IMR-90 (cell line): ENCODE measurements at regions not wholly inside any gene's neighbourhood (a gene's known extent, or its start where the extent isn't known, plus 50 kb on each side); places are given as distances from the start of the nearest gene placed in this dataset.

Experiments used
- ATAC-seq: fragments of 200-7000 bp; cut with Tn5 transposase; 2 replicates; pipeline ENCODE4 v1.9.1; 2020; ENCODE audit warnings: low read depth, mild to moderate bottlenecking, moderate library complexity
- BruUV-seq: library from RNA; stranded (reverse); fragments of 400-500 nt; replicated peaks from 2 replicates; lab custom pipeline; 2021; lab: Mats Ljungman, UMichigan
- CTCF ChIA-PET: fragments of 300-600 bp; formaldehyde crosslinking; extraction: SDS; loops from one replicate; lab custom pipeline; 2021; ENCODE audit warnings: antibody characterized with exemption; lab: Yijun Ruan, JAX
- POLR2A ChIA-PET: fragments of 300-600 bp; sonication (Branson Sonifier 250); formaldehyde crosslinking; loops from one replicate; lab custom pipeline; 2022; ENCODE audit warnings: antibody characterized with exemption; ENCODE audit not compliant: unreplicated experiment; lab: Charles Lee
- DNase-seq: peaks from one replicate; pipeline ENCODE4 v3.0.0; 2013
- H2AFZ ChIP-seq: replicated peaks from 2 replicates; pipeline ENCODE3; 2013; ENCODE audit warnings: low read length, mild to moderate bottlenecking; ENCODE audit not compliant: poor library complexity
- H2AK5ac ChIP-seq: 2 replicates; pipeline ENCODE4 v1.6.1; 2013; ENCODE audit warnings: low read depth, low read length, inconsistent platforms
- H2AK9ac ChIP-seq: replicated peaks from 2 replicates; pipeline ENCODE3; 2013; ENCODE audit warnings: mild to moderate bottlenecking, low read depth, low read length, moderate library complexity; ENCODE audit not compliant: poor library complexity
- H2BK120ac ChIP-seq: 2 replicates; pipeline ENCODE4 v1.6.1; 2013; ENCODE audit warnings: low read depth, low read length, inconsistent platforms
- H2BK15ac ChIP-seq: 3 replicates; pipeline ENCODE4 v1.6.1; 2013; ENCODE audit warnings: low read depth, low read length, inconsistent platforms
- H2BK20ac ChIP-seq: 2 replicates; pipeline ENCODE4 v1.6.1; 2013; ENCODE audit warnings: low read depth, mild to moderate bottlenecking, inconsistent platforms, low read length, moderate library complexity
- H2BK5ac ChIP-seq: 2 replicates; pipeline ENCODE4 v1.6.1; 2013; ENCODE audit warnings: mild to moderate bottlenecking, low read depth, low read length, inconsistent platforms; ENCODE audit not compliant: poor library complexity, severe bottlenecking
- H3K14ac ChIP-seq: replicated peaks from 2 replicates; pipeline ENCODE4 v1.6.1; 2013; ENCODE audit warnings: low read depth, low read length, inconsistent platforms
- H3K18ac ChIP-seq: 2 replicates; pipeline ENCODE4 v1.6.1; 2013; ENCODE audit warnings: low read depth, low read length, control low read depth
- H3K23ac ChIP-seq: 2 replicates; pipeline ENCODE4 v1.6.1; 2013; ENCODE audit warnings: low read depth, low read length, inconsistent platforms
- H3K27ac ChIP-seq: 2 replicates; pipeline ENCODE4 v1.5.1; 2013; ENCODE audit warnings: mild to moderate bottlenecking, control low read depth, low read length; ENCODE audit not compliant: insufficient read depth
- H3K27me3 ChIP-seq: 2 replicates; pipeline ENCODE4 v1.6.1; 2013; ENCODE audit warnings: low read length; ENCODE audit not compliant: control insufficient read depth, insufficient read depth
- H3K36me3 ChIP-seq: 2 replicates; pipeline ENCODE4 v1.6.1; 2013; ENCODE audit warnings: low read length, mixed read lengths; ENCODE audit not compliant: control insufficient read depth, insufficient read depth
- H3K4ac ChIP-seq: 2 replicates; pipeline ENCODE4 v1.6.1; 2013; ENCODE audit warnings: low read depth, low read length, inconsistent platforms
- H3K4me1 ChIP-seq: 2 replicates; pipeline ENCODE4 v1.6.1; 2013; ENCODE audit warnings: low read length, mixed read lengths; ENCODE audit not compliant: control insufficient read depth, insufficient read depth
- H3K4me2 ChIP-seq: 2 replicates; pipeline ENCODE4 v1.6.1; 2013; ENCODE audit warnings: low read depth, mild to moderate bottlenecking, control low read depth, low read length, moderate library complexity
- H3K4me3 ChIP-seq: 2 replicates; pipeline ENCODE4 v1.5.1; 2013; ENCODE audit warnings: low read depth, mild to moderate bottlenecking, control low read depth, low read length, moderate library complexity; ENCODE audit not compliant: insufficient read depth
- H3K56ac ChIP-seq: 2 replicates; pipeline ENCODE4 v1.6.1; 2013; ENCODE audit warnings: low read length, inconsistent platforms; ENCODE audit not compliant: insufficient read depth; ENCODE audit errors: extremely low read depth
- H3K79me1 ChIP-seq, 2 experiments: 2 replicates each; pipeline ENCODE4 v1.6.1; 2013; ENCODE audit warnings: low read length in 2 of 2, inconsistent platforms in 1 of 2, low read depth in 1 of 2
- H3K9ac ChIP-seq: 2 replicates; pipeline ENCODE4 v1.6.1; 2013; ENCODE audit warnings: low read depth, low read length, control low read depth
- H3K9me1 ChIP-seq: 2 replicates; pipeline ENCODE4 v1.6.1; 2013; ENCODE audit warnings: low read length, inconsistent platforms; ENCODE audit not compliant: insufficient read depth
- H3K9me3 ChIP-seq: 2 replicates; pipeline ENCODE4 v1.6.1; 2013; ENCODE audit warnings: low read length; ENCODE audit not compliant: control insufficient read depth, insufficient read depth
- H4K20me1 ChIP-seq: 2 replicates; pipeline ENCODE4 v1.6.1; 2013; ENCODE audit warnings: low read length, inconsistent platforms; ENCODE audit not compliant: insufficient read depth
- H4K5ac ChIP-seq: 2 replicates; pipeline ENCODE4 v1.6.1; 2013; ENCODE audit warnings: mild to moderate bottlenecking, low read depth, low read length, control low read depth
- H4K8ac ChIP-seq, 2 experiments: 2 replicates each; pipeline ENCODE4 v1.6.1; 2013; ENCODE audit warnings: low read depth in 2 of 2, low read length in 2 of 2, control low read depth in 1 of 2, inconsistent platforms in 1 of 2
- H4K91ac ChIP-seq: 2 replicates; pipeline ENCODE4 v1.6.1; 2013; ENCODE audit warnings: low read depth, low read length, inconsistent platforms; ENCODE audit not compliant: insufficient read depth
- CEBPB ChIP-seq: IDR thresholded peaks from 2 replicates; pipeline ENCODE4 v1.6.1; 2012; ENCODE audit warnings: low read depth, low read length, improper control_type of control experiment
- FOS ChIP-seq: fragments of 150-350 bp; IDR thresholded peaks from 2 replicates; pipeline ENCODE4 v1.6.1; 2016; ENCODE audit warnings: low read depth, low read length
- MXI1 ChIP-seq: IDR thresholded peaks from 2 replicates; pipeline ENCODE4 v1.6.1; 2012; ENCODE audit warnings: low read depth, mild to moderate bottlenecking, low read length, moderate library complexity, borderline replicate concordance
- RAD21 ChIP-seq: IDR thresholded peaks from 2 replicates; pipeline ENCODE4 v1.6.1; 2012; ENCODE audit warnings: low read length, improper control_type of control experiment
- RCOR1 ChIP-seq: IDR thresholded peaks from 2 replicates; pipeline ENCODE4 v1.6.1; 2012; ENCODE audit warnings: mild to moderate bottlenecking, low read length, improper control_type of control experiment; ENCODE audit not compliant: insufficient replicate concordance
- RFX5 ChIP-seq: IDR thresholded peaks from 2 replicates; pipeline ENCODE4 v1.8.0; 2012; ENCODE audit warnings: low read depth, mild to moderate bottlenecking, low read length, moderate library complexity
- USF2 ChIP-seq: fragments of 150-350 bp; IDR thresholded peaks from 2 replicates; pipeline ENCODE4 v1.6.1; 2017; ENCODE audit warnings: mild to moderate bottlenecking, antibody characterized with exemption, low read length, low read depth
- WGBS, 2 experiments: methylation state at CpG; one replicate each; pipeline versions ENCODE4 v1.1.5 to v1.1.7; 2013; ENCODE audit warnings: missing lambda C conversion rate in 2 of 2; ENCODE audit not compliant: insufficient read length in 1 of 2; ENCODE audit errors: extremely low coverage in 2 of 2; 5-methylcytosine and 5-hydroxymethylcytosine counted together
- dilution Hi-C: fragments of 300-500 bp; cut with HindIII; formaldehyde crosslinking; loops from one replicate; pipeline ENCODE4 v1.14.3; 2018; ENCODE audit warnings: low sequenced_read_pairs; ENCODE audit not compliant: unreplicated experiment
- in situ Hi-C: fragments of 300-500 bp; cut with MboI; formaldehyde crosslinking; loops from 3 replicates; pipeline ENCODE4 v1.14.3; 2019; ENCODE audit warnings: low sequenced_read_pairs, inconsistent platforms, mixed read lengths
- intact Hi-C: fragments of 100-400 bp; cut with micrococcal nuclease; formaldehyde crosslinking; loops from 2 replicates; pipeline ENCODE4 v1.10.0; 2022
- TF ChIP-seq, protein P1 (sequence below): fragments of 150-350 bp; IDR thresholded peaks from 2 replicates; pipeline ENCODE4 v1.6.1; 2016; ENCODE audit warnings: low read depth, mild to moderate bottlenecking, low read length, moderate library complexity, borderline replicate concordance

DNA sequence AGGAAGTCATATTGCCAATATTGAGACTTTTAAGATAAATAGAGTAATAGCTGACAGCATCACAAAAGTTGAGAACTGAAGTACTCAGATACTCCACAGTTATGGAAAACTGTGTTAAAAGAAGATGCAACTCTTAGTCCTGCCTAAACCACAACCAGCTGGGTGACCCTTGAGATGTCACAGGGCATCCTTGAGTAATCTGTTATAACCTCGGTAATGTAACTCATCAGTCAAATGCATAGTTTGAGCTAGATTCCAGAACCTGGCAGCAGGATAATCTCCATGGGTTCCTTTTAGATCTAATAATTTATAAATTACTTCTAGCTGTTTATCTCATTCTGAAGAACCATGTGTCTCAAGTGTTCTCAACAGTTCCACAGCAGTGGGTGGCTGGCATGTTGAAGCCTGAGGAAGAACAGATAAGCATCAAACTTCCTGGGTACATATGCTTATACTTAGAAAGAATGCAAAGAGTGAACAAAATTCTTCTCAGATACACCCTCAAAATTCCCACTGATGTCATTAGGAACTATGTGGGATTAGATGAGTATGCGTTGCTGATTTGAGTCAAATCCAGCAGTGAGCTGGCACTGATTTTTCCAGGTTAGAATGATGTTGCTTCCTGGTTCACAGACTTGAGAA is 304.1 kb upstream of the ERBB4 start (continued):
- no peak for TF ChIP-seq RCOR1
- TF ChIP-seq CEBPB: no peak

DNA sequence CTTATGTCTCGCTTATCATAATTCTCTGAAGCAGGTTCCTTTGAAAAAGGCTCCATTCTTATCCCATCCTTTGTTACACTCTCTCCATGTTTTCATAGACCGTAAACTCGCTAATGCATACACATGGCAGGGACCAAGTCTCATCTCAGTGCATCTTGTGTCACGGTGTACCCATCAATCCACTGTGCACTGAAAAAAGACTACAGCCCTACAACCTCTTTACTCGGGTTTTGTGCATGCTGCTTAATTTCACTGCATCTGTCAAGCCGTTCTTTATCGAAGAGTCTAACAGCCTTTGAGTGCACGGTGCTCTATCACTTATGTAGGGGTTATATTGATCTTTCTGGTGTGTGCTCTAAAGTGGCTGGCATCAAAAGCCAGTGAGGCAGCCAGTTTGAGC is 302.9 kb upstream of the ERBB4 start:
- H3K9ac ChIP-seq: no peak overlapping the region
- no peak overlapping the region for H3K4ac ChIP-seq
- no peak overlapping the region; a peak in 1 of 4 replicates for H4K8ac ChIP-seq
- ATAC-seq: no peak
- H3K36me3 ChIP-seq: no peaks in the 10 kb centered on the region
- H2BK15ac ChIP-seq: no peak overlapping the region
- H2AK9ac ChIP-seq: no peak overlapping the region
- ChIA-PET POLR2A (no interaction called here), CTCF (no interaction called here)
- H3K27me3 ChIP-seq: no peaks in the 10 kb centered on the region
- no peaks in the 10 kb centered on the region for H3K79me1 ChIP-seq
- 0 out of 2 replicates have a peak overlapping the region, but pooled peaks have one; percentile 20 for H2BK120ac ChIP-seq
- H2BK5ac ChIP-seq: no peak overlapping the region
- H3K56ac ChIP-seq: no peak overlapping the region
- intact Hi-C loops: no loop called here
- no peak for TF ChIP-seq MXI1
- no peak for TF ChIP-seq USF2
- TF ChIP-seq FOS: no peak
- no peak for TF ChIP-seq RFX5
- TF ChIP-seq RAD21: no peak
- TF ChIP-seq, protein P1, sequence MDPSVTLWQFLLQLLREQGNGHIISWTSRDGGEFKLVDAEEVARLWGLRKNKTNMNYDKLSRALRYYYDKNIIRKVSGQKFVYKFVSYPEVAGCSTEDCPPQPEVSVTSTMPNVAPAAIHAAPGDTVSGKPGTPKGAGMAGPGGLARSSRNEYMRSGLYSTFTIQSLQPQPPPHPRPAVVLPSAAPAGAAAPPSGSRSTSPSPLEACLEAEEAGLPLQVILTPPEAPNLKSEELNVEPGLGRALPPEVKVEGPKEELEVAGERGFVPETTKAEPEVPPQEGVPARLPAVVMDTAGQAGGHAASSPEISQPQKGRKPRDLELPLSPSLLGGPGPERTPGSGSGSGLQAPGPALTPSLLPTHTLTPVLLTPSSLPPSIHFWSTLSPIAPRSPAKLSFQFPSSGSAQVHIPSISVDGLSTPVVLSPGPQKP: no peak
- H3K27ac ChIP-seq: no peak overlapping the region
- peak overlapping the region; percentile 34; the same call in 1 of the 2 replicates for H4K91ac ChIP-seq
- no peak overlapping the region for H3K4me2 ChIP-seq
- H2BK20ac ChIP-seq: peak overlapping the region; percentile 51
- peak overlapping the region; percentile 54; the same call in 1 of the 2 replicates for H4K5ac ChIP-seq
- 0 out of 2 replicates have a peak overlapping the region, but pooled peaks have one; percentile 23 for H2AK5ac ChIP-seq
- H4K20me1 ChIP-seq: no peaks in the 10 kb centered on the region
- 93% methylated on average over 4 of the region's 8 CpGs; no CpG with 5 or more reads in 1 of the 2 experiments for WGBS, 2 experiments
- H3K18ac ChIP-seq: peak overlapping the region; percentile 56; the same call in 1 of the 2 replicates
- in situ Hi-C loops: no loop called here
- no peaks in the 10 kb centered on the region; the same call in 1 of the 2 replicates for H3K9me1 ChIP-seq
- dilution Hi-C loops: no loop called here
- H3K14ac ChIP-seq: no peak overlapping the region
- no peak overlapping the region for H3K4me3 ChIP-seq
- H3K9me3 ChIP-seq: no peaks in the 10 kb centered on the region
- no peak for DNase-seq
- H3K23ac ChIP-seq: no peak overlapping the region
- peaks cover 7% of the 10 kb centered on the region for H3K4me1 ChIP-seq
- no TSS peak for BruUV-seq
- no peak overlapping the region for H2AFZ ChIP-seq
